ENCODE measurements at regions not wholly inside any gene's neighbourhood (a gene's known extent, or its start where the extent isn't known, plus 50 kb on each side); places are given as distances from the start of the nearest gene placed in this dataset.

- no peak overlapping the region for H4K5ac ChIP-seq (ENCODE audit: low read length)
- no peaks in the 10 kb centered on the region for H3K79me2 ChIP-seq (ENCODE audit: control insufficient read depth, insufficient read depth, low read length)
- no peak overlapping the region for H2BK120ac ChIP-seq (ENCODE audit: low read depth, low read length)
- H3K9ac ChIP-seq (ENCODE audit: low read length): no peak overlapping the region
- no peaks in the 10 kb centered on the region for H3K36me3 ChIP-seq (ENCODE audit: control insufficient read depth, insufficient read depth, low read length)
- no peak overlapping the region for H3K4ac ChIP-seq (ENCODE audit: low read depth, low read length)
- no peaks in the 10 kb centered on the region for H3K79me1 ChIP-seq (ENCODE audit: low read length)
- no peak overlapping the region for H4K8ac ChIP-seq (ENCODE audit: low read depth, low read length)
- DNase-seq: no peak
- H2AK5ac ChIP-seq (ENCODE audit: low read length): no peak overlapping the region
- no peak overlapping the region for H3K56ac ChIP-seq (ENCODE audit: low read length)
- H3K23ac ChIP-seq (ENCODE audit: low read length): no peak overlapping the region
- WGBS (ENCODE audit: extremely low coverage, insufficient coverage, low lambda C conversion rate): no CpG with 5 or more reads among the region's 29 CpGs
- no peaks in the 10 kb centered on the region for H3K4me1 ChIP-seq (ENCODE audit: control insufficient read depth, low read depth, low read length)
- no peak overlapping the region for H3K4me3 ChIP-seq (ENCODE audit: low read length)
- no peak overlapping the region for H3K27ac ChIP-seq (ENCODE audit: low read depth, low read length)
- no peak overlapping the region for H3K4me2 ChIP-seq (ENCODE audit: low read length)
- no peak overlapping the region for H2BK5ac ChIP-seq (ENCODE audit: low read length)
- no peak overlapping the region for H3K18ac ChIP-seq (ENCODE audit: low read length)
- no peak overlapping the region for H2BK15ac ChIP-seq (replicated peaks; ENCODE audit: low read depth)
- H3K27me3 ChIP-seq (ENCODE audit: insufficient read depth, low read length, poor library complexity): no peaks in the 10 kb centered on the region
Measured at GRCh38 chr10:131849591-131850382, 51.0 kb upstream of the PPP2R2D start.

- no peak overlapping the region for H3K23ac ChIP-seq (ENCODE audit: low read length)
- no peaks in the 10 kb centered on the region for H3K36me3 ChIP-seq (ENCODE audit: control insufficient read depth, insufficient read depth, low read length)
- no peak for DNase-seq
- H2AK5ac ChIP-seq (ENCODE audit: low read length): no peak overlapping the region
- H3K79me1 ChIP-seq (ENCODE audit: low read length): no peaks in the 10 kb centered on the region
- H3K18ac ChIP-seq (ENCODE audit: low read length): no peak overlapping the region
- no peak overlapping the region for H3K9ac ChIP-seq (ENCODE audit: low read length)
- no peak overlapping the region for H2BK120ac ChIP-seq (ENCODE audit: low read depth, low read length)
- no peak overlapping the region for H4K5ac ChIP-seq (ENCODE audit: low read length)
- H3K27ac ChIP-seq (ENCODE audit: low read depth, low read length): no peak overlapping the region
- no peaks in the 10 kb centered on the region for H3K27me3 ChIP-seq (ENCODE audit: insufficient read depth, low read length, poor library complexity)
- H2BK5ac ChIP-seq (ENCODE audit: low read length): no peak overlapping the region
- no peak overlapping the region for H4K8ac ChIP-seq (ENCODE audit: low read depth, low read length)
- H3K4me3 ChIP-seq (ENCODE audit: low read length): no peak overlapping the region
- H3K4me2 ChIP-seq (ENCODE audit: low read length): no peak overlapping the region
- no peaks in the 10 kb centered on the region for H3K79me2 ChIP-seq (ENCODE audit: control insufficient read depth, insufficient read depth, low read length)
- no peak overlapping the region for H3K56ac ChIP-seq (ENCODE audit: low read length)
- H3K4ac ChIP-seq (ENCODE audit: low read depth, low read length): no peak overlapping the region
- no CpG with 5 or more reads among the region's 6 CpGs for WGBS (ENCODE audit: extremely low coverage, insufficient coverage, low lambda C conversion rate)
- no peaks in the 10 kb centered on the region for H3K4me1 ChIP-seq (ENCODE audit: control insufficient read depth, low read depth, low read length)
- no peak overlapping the region for H2BK15ac ChIP-seq (replicated peaks; ENCODE audit: low read depth)
Measured at GRCh38 chr10:131850383-131850870, 50.4 kb upstream of the PPP2R2D start.
